Activated effector memory CD4-positive, alpha-beta T cell treated with Interleukin-2 at 50 U/mL for 16 hours (primary cell): ENCODE measurements at regions not wholly inside any gene's neighbourhood (a gene's known extent, or its start where the extent isn't known, plus 50 kb on each side); places are given as distances from the start of the nearest gene placed in this dataset.

Source experiments
- DNase-seq: peaks from one replicate; pipeline ENCODE4 v3.0.0-alpha.2; 2020

DNA sequence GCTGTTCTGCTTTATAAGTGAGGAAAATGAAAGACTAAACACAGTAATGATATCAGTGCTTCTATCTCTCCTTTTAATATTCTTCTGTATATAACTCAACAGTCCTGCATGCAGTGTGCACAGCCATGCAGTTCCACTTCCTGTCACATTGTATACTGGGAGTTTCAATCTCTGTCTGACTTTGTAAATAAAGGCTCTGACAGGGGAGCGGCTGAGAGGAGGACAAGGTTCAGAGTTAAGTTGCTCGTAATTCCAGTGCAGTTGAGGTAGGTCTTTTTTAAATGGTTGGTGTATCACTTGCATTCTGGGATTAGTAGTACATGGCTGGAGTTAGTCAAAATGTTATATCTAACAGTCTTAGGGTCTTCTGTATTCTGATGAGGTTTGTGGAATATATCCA, 264.5 kb downstream of the OLFM3 start:
- DNase-seq = no peak

DNA sequence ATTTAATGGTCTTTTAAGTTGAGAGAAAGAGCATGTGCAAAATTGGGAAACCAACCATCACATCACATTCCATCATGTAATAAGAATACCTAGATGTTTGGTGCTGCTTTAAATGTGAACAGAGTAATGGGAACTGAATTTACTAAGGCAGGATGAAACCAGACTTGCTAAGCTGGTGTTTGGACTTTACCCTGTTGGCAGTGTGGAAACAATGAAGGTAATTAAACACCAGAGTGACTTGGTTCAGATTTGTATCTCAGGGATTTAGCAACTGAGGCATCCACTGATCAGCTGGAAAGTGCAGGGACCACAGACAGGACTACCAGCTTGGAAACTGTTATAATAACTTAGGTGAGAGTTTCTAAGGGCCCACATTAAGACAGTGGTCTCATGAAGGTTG, 263.4 kb downstream of the OLFM3 start:
- no peak for DNase-seq

DNA sequence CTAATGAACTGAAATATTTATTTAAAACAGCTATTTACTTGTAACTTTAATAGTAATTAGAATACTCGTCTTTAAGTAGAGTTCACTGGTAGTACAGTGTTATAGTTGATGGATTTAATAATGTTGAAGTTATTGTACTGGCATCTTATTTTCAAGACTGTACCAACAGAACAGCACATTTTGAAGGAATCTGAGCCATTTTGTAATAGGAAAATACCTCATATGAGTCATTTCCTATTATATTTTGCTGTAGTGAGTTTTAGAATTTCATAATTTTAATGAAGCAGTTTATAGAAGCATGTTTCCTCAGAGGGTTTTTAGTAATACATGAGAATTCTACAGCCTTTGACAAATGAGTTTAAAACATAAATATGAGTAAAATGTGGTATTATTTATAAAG, 258.3 kb downstream of the OLFM3 start:
- DNase-seq = no peak

DNA sequence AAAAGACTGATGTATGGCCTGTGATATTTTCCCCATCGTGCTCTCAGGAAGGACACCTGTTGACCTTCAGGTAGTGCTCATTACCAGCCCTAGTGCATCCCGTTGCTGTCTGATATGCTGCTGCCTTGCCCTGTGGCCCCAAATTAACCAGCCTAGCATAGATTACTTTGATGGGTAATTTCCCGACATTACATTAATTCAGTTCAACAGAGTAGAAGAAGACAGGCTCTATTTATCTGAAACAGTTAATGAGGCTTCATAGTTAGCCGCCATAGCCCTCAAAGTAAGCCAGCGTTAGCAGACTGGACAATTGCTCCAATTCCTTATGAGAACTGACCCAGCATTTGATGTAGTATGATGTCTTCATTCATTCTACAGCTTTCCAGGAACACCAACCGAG, 257.6 kb downstream of the OLFM3 start:
- DNase-seq = no peak

DNA sequence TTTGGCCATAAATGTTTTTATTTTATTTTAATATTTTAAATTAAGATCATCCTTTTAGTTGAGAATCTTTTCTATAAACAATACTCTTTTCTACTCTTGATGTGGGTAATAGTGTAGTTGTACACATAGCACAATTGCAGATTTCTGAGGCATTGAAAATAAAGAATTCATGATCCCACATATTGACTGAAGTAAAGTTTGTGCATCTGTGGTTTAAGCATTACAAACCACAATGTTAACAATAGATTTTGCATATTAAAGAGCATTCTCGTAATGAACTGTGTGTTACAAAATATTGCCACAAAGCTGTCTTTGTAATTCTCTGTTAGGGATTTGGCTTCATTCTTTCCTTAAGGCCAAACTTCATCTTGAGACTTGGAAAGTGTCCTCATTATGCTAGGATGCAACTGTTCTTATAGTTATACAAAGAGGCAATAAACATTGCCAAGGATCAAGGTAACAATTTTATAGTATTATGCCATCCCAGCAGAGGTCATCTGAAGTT, 256.8 kb downstream of the OLFM3 start:
- no peak for DNase-seq

DNA sequence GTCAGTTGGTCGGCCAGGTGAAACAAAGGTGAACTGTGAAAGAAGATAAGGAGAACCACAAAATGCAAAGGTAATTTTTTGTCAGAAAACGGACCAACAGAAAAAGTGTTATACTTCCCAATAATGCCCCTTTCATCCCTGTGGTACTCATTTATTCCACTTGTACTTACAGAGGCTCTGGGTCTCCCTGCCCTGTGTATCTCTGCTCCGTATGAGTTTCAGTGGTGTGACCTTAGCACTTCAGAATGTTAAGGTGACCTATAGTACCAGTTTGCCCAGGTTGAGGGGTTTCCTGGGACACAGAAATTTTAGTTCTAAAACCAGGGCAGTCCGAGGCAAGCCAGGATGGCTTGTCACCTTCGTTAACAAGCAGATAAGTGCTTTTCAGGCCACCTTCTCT, 254.8 kb downstream of the OLFM3 start:
- DNase-seq = no peak

DNA sequence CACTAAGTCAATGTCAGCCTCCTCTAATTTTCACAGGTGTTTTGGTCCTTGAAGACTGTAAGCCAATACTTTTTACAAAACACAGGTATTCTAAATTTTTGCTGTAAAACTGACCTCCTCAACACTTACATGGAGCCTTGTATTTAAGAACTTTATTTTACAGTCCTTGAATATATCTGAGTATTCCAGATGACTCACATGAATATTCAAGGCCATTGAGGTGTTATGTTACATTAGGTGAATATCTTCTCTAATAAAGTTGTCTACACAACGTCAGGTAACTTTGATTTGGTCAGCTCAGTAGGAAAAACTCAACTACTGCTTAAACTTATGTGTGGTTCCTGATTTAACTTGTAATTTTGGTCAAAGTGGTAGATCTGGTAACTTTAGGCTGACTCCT, 254.2 kb downstream of the OLFM3 start:
- no peak for DNase-seq

DNA sequence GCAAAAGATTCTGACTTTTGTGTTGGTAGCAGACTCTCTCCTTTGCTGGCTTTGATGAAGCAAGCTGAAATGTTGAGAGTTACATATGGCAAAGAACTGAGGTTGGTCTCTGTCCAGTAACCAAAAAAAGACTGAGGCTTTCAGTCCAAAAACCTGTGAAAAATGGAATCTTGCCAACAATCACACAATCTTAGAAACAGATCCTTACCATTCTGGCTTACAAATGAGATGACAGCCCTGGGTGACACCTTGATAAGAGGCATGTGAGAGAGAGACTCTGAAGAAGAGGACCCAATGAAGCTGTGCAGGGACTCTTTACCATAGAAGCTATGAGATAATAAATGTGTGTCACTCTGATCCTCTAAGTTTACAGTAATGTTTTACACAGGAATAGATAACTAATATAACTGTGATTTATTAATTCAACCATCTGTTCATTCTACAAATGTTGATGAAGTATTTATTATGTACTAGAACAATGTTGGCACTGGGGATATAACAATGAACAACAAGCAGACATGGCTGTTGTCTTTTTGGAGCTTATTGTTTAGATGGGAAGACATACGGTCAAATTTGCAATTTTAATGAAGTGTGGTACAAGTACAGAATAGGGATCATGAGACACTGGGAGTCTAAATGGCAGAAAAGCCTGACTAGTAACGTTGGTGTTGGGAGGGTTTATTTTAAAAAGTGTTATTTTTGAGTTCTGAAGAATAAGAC, 251.0 kb downstream of the OLFM3 start:
- no peak for DNase-seq

DNA sequence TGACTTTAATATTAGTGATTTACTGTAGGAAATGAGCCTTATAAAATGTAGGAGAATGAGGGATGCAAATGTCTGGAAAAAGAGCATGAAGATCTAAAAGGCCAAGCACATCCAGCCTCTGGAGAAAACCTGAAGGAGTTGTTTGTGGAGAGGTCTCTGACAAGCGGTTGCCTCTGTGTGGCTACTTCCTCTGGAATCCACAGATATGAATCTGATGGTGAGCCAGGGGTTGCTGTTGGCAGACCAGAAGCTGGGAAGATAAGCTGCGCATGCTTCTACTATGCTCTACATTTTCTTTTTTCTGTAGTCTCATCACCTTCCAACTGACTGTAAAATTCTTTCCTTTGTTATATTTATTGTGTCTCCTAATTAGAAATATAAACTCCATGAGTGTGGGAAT, 248.6 kb downstream of the OLFM3 start:
- no peak for DNase-seq
